Kidney (tissue), 13 donors: ENCODE measurements at regions not wholly inside any gene's neighbourhood (a gene's known extent, or its start where the extent isn't known, plus 50 kb on each side); places are given as distances from the start of the nearest gene placed in this dataset.

Experiments
- DNase-seq, 5 donors: peaks; one replicate each; pipeline ENCODE4 v3.0.0-alpha.2; 2013 to 2020
- FAIRE-seq: peaks from 2 replicates; lab custom pipeline; 2012; peaks lifted over from hg19 to GRCh38; lab: Jason Lieb, UNC
- H3K27ac ChIP-seq, 2 donors: one replicate each; pipeline ENCODE4 v1.7.0; 2013; ENCODE audit warnings: low read depth in 2 of 2, low read length in 2 of 2, inconsistent platforms in 1 of 2
- H3K27me3 ChIP-seq: one replicate; pipeline ENCODE4 v1.7.1; 2013; ENCODE audit warnings: low read length, inconsistent platforms; ENCODE audit not compliant: control insufficient read depth, insufficient read depth
- H3K36me3 ChIP-seq, 3 donors: one replicate each; pipeline versions ENCODE4 v1.7.0 to v1.7.1; 2013; ENCODE audit warnings: low read length in 3 of 3, control low read depth in 1 of 3, inconsistent platforms in 1 of 3; ENCODE audit not compliant: insufficient read depth in 3 of 3, control insufficient read depth in 2 of 3
- H3K4me1 ChIP-seq, 3 donors: one replicate each; pipeline versions ENCODE4 v1.7.0 to v1.7.1; 2013; ENCODE audit warnings: low read length in 3 of 3, inconsistent platforms in 1 of 3, low read depth in 1 of 3; ENCODE audit not compliant: control insufficient read depth in 2 of 3, insufficient read depth in 2 of 3
- H3K4me3 ChIP-seq, 3 donors: one replicate each; pipeline versions ENCODE4 v1.7.0 to v1.8.1; 2013; ENCODE audit warnings: low read length in 3 of 3, control low read depth in 1 of 3, inconsistent platforms in 1 of 3
- H3K9ac ChIP-seq, 3 donors: one replicate each; pipeline versions ENCODE4 v1.7.0 to v1.7.1; 2013; ENCODE audit warnings: low read length in 3 of 3, control low read depth in 1 of 3, inconsistent platforms in 1 of 3
- H3K9me3 ChIP-seq, 3 donors: one replicate each; pipeline versions ENCODE4 v1.7.0 to v1.7.1; 2013; ENCODE audit warnings: low read length in 3 of 3, control low read depth in 1 of 3, inconsistent platforms in 1 of 3; ENCODE audit not compliant: control insufficient read depth in 2 of 3, insufficient read depth in 1 of 3
- CTCF ChIP-seq: IDR thresholded peaks from 3 replicates; pipeline ENCODE4 v1.5.1; 2012; ENCODE audit warnings: mild to moderate bottlenecking, moderate library complexity, borderline replicate concordance; ENCODE audit not compliant: insufficient read depth; ENCODE audit errors: extremely low read depth
- intact Hi-C: fragments of 100-400 bp; cut with DNase I; formaldehyde crosslinking; loops from one replicate; pipeline ENCODE4 v1.11.1; 2022
- donor health status: control.
- donor health status: control.
- donor health status: control.
- donor health status: control.
- donor health status: control.
- donor health status: DM: yes; HTN: yes; CAD: no.
- donor health status: Normal renal cell carcinoma (clear cell type).

- no peak for DNase-seq
- TF ChIP-seq CTCF, result no peak
- Histone ChIP-seq H3K27ac (no peak overlapping the region), H3K36me3 (no peaks in the 10 kb centered on the region), H3K4me1 (no peaks in the 10 kb centered on the region), H3K9me3 (no peaks in the 10 kb centered on the region), H3K27me3 (no peaks in the 10 kb centered on the region), H3K9ac (no peak overlapping the region), H3K4me3 (no peak overlapping the region)
- intact Hi-C loops, result no loop called here
- FAIRE-seq, result no peak
Measured at GRCh38 chr6:126766820-126767219, 351.7 kb upstream of the RSPO3 start.

GRCh38 chr6:126767711-126768110 lies 350.8 kb upstream of the RSPO3 start:
- no peak for FAIRE-seq
- Histone ChIP-seq H3K9ac (no peak overlapping the region), H3K27ac (no peak overlapping the region), H3K9me3 (no peaks in the 10 kb centered on the region), H3K36me3 (no peaks in the 10 kb centered on the region), H3K4me1 (no peaks in the 10 kb centered on the region), H3K4me3 (no peak overlapping the region), H3K27me3 (no peaks in the 10 kb centered on the region)
- no peak for TF ChIP-seq CTCF
- intact Hi-C loops, result no loop called here
- no peak for DNase-seq

GRCh38 chr6:126770176-126770575 lies 348.3 kb upstream of the RSPO3 start:
- no peak for TF ChIP-seq CTCF
- Histone ChIP-seq H3K27ac (no peak overlapping the region), H3K9me3 (no peaks in the 10 kb centered on the region), H3K36me3 (no peaks in the 10 kb centered on the region), H3K4me1 (no peaks in the 10 kb centered on the region), H3K4me3 (no peak overlapping the region), H3K9ac (no peak overlapping the region), H3K27me3 (no peaks in the 10 kb centered on the region)
- no peak for FAIRE-seq
- DNase-seq, result no peak
- intact Hi-C loops, result no loop called here

- no peak overlapping the region for H3K27ac ChIP-seq
- no peaks in the 10 kb centered on the region for H3K9me3 ChIP-seq
- intact Hi-C loops, result no loop called here
- no peaks in the 10 kb centered on the region for H3K4me1 ChIP-seq
- TF ChIP-seq CTCF, result no peak
- FAIRE-seq (no peak), DNase-seq (peak in 2 of 5 donors; percentile 11 to 41)
- no peaks in the 10 kb centered on the region for H3K36me3 ChIP-seq
- no peak overlapping the region for H3K4me3 ChIP-seq
- no peak overlapping the region for H3K9ac ChIP-seq
- H3K27me3 ChIP-seq, result no peaks in the 10 kb centered on the region
Measured at GRCh38 chr6:126773112-126773805, 345.2 kb upstream of the RSPO3 start.
